B cell (primary cell): ENCODE measurements at regions not wholly inside any gene's neighbourhood (a gene's known extent, or its start where the extent isn't known, plus 50 kb on each side); places are given as distances from the start of the nearest gene placed in this dataset.

Experiments used
- EZH2 ChIP-seq: IDR thresholded peaks from 2 replicates; pipeline ENCODE4 v1.6.1; 2012; ENCODE audit warnings: borderline replicate concordance, low read depth, mild to moderate bottlenecking, moderate library complexity, low read length; ENCODE audit not compliant: insufficient read depth, poor library complexity, severe bottlenecking
- TF ChIP-seq, protein P1 (sequence below): fragments of 200-600 bp; IDR thresholded peaks from one replicate; pipeline ENCODE4 v1.8.0; 2022; ENCODE audit warnings: antibody characterized with exemption, mild to moderate bottlenecking

DNA sequence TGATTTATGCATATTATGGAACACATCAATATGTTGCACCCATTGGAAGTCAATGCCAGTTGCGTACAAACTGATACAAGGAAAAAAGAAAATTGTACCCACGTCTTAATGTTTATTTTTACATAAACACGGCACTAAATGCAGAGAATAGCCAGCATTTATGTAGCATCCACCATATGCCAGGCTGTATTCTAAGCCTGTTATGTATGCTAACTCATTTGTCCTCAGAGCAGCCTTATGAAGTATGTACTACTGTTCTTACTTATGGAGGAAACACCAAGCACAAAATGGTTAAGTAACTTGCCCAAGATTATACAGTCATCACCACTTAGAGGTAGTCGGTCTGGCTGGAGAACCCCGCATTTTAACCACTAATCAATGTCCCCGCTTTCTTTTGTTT, 837.9 kb upstream of the RBFOX1 start:
- TF ChIP-seq, protein P1, sequence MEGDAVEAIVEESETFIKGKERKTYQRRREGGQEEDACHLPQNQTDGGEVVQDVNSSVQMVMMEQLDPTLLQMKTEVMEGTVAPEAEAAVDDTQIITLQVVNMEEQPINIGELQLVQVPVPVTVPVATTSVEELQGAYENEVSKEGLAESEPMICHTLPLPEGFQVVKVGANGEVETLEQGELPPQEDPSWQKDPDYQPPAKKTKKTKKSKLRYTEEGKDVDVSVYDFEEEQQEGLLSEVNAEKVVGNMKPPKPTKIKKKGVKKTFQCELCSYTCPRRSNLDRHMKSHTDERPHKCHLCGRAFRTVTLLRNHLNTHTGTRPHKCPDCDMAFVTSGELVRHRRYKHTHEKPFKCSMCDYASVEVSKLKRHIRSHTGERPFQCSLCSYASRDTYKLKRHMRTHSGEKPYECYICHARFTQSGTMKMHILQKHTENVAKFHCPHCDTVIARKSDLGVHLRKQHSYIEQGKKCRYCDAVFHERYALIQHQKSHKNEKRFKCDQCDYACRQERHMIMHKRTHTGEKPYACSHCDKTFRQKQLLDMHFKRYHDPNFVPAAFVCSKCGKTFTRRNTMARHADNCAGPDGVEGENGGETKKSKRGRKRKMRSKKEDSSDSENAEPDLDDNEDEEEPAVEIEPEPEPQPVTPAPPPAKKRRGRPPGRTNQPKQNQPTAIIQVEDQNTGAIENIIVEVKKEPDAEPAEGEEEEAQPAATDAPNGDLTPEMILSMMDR = no peak
- TF ChIP-seq EZH2 = no peak
